Activated CD8-positive, alpha-beta T cell treated with anti-CD3 and anti-CD28 coated beads for 36 hours (primary cell): ENCODE measurements at regions not wholly inside any gene's neighbourhood (a gene's known extent, or its start where the extent isn't known, plus 50 kb on each side); places are given as distances from the start of the nearest gene placed in this dataset.

Experiments
- ATAC-seq: fragments of 200-7000 bp; cut with Tn5 transposase; one replicate; pipeline ENCODE4 v1.10.0; 2021; ENCODE audit warnings: mild to moderate bottlenecking, moderate library complexity
- CTCF ChIA-PET: fragments of 350-600 bp; sonication (Branson Sonifier 250); formaldehyde crosslinking; loops from one replicate; lab custom pipeline; 2021; ENCODE audit warnings: antibody characterized with exemption; lab: Charles Lee
- POLR2A ChIA-PET: fragments of 350-600 bp; sonication (Branson Sonifier 250); formaldehyde crosslinking; loops from one replicate; lab custom pipeline; 2021; ENCODE audit warnings: antibody characterized with exemption; lab: Charles Lee
- DNase-seq: peaks from one replicate; pipeline ENCODE4 v3.0.0-alpha.2; 2020
- H3K27ac Mint-ChIP-seq: one replicate; pipeline ENCODE4 v1.8.0; 2021; ENCODE audit warnings: mild to moderate bottlenecking, mixed read lengths
- H3K27me3 Mint-ChIP-seq: one replicate; pipeline ENCODE4 v1.8.0; 2021; ENCODE audit warnings: mixed read lengths
- H3K36me3 Mint-ChIP-seq: one replicate; pipeline ENCODE4 v1.8.0; 2021; ENCODE audit warnings: low read depth, mixed read lengths
- H3K4me1 Mint-ChIP-seq: one replicate; pipeline ENCODE4 v1.8.0; 2021; ENCODE audit warnings: low read depth, mixed read lengths
- H3K4me3 Mint-ChIP-seq: one replicate; pipeline ENCODE4 v1.8.0; 2021; ENCODE audit warnings: mild to moderate bottlenecking, moderate library complexity, mixed read lengths
- H3K9me3 Mint-ChIP-seq: one replicate; pipeline ENCODE4 v1.8.0; 2021; ENCODE audit warnings: mixed read lengths
- CTCF ChIP-seq: fragments of 200-600 bp; IDR thresholded peaks from one replicate; pipeline ENCODE4 v1.8.0; 2022; ENCODE audit warnings: antibody characterized with exemption, mild to moderate bottlenecking
- intact Hi-C: fragments of 100-400 bp; cut with micrococcal nuclease; formaldehyde crosslinking; loops from one replicate; pipeline ENCODE4 v1.10.0; 2022

DNA sequence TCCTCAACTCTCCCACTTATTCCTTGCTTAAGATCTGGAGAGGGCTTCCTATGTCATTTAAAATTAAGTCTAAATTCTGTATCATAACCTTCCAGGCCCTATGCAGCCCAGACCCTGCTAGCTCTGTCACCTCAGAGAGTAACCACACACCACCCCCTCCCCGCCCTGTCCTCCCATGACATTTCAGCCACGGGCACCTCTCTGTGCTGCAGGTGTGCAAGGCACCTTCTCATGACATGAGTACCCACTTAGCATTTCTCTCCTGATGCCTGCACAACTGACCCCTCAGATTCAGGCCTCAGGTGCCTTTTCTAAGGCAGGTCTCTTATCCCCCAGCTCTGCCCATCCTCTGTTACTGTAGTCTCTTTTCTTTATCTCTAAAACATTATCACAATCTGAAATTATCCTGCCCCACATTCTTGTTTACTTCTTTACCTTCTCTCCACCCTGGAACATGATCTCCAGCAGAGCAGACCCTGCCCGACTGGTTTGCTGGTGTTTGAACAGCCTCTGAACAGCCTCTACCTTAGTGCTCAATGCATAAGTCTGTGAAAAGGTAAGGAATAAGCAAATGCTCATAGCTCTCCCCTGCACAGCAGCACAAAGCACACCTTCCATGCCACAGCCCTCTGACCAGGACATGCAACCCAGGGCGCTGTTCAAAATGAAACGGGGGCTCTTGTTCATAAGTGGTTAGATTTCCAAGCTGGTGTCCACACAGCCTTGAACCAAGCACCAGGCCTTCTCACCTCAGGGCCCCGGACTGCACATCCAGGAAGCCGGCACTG lies 196.1 kb upstream of the B3GAT1 start:
- DNase-seq (no peak), ATAC-seq (no peak)
- ChIA-PET POLR2A (no interaction called here), CTCF (no interaction called here)
- Mint-ChIP-seq H3K27me3 (peaks cover 14% of the 10 kb centered on the region), H3K36me3 (no peaks in the 10 kb centered on the region), H3K9me3 (peaks cover 3% of the 10 kb centered on the region), H3K4me3 (no peak overlapping the region), H3K27ac (no peak overlapping the region), H3K4me1 (no peaks in the 10 kb centered on the region)
- intact Hi-C loops: no loop called here
- TF ChIP-seq CTCF: no peak

DNA sequence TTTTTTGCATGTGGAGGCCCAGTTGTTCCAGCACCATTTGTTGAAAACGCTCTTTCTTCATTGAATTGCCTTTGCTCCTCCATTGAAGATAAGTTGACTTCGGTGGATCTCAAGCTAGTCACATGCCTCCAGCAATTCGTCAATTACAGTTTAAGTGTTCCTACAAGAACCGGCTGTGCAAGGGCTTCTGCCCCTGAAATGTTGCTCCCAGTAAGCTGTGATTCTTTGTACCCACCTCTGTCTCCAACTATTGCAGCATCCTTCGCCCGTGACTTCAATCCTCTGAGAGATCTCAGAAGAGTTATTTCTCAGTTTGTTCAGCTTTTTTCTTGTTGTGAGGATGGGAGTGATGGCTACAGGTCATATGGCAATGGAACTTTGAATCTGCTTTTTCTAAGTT lies 194.2 kb upstream of the B3GAT1 start:
- Mint-ChIP-seq H3K4me3 (no peak overlapping the region), H3K27me3 (peaks cover 23% of the 10 kb centered on the region), H3K4me1 (no peaks in the 10 kb centered on the region), H3K36me3 (no peaks in the 10 kb centered on the region), H3K27ac (no peak overlapping the region), H3K9me3 (peaks cover 3% of the 10 kb centered on the region)
- intact Hi-C loops: no loop called here
- ChIA-PET POLR2A (no interaction called here), CTCF (no interaction called here)
- TF ChIP-seq CTCF: no peak
- no peak for ATAC-seq
- no peak for DNase-seq

DNA sequence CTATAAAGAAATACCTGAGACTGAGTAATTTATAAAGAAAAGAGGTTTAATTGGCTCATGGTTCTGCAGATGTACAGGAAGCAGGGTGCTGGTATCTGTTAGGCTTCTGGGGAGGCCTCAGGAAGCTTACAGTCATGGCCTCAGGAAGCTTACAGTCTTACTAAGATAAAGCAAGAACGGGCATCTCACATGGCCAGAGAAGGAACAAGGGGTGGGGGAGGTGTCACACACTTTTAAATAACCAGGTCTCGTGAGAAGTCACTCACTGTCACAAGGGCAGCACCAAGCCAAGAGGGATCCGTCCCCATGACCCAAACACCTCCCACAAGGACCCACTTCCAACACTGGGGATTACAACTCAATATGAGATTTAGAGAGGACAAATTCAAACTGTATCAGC lies 192.8 kb upstream of the B3GAT1 start:
- DNase-seq (no peak), ATAC-seq (no peak)
- no peaks in the 10 kb centered on the region for H3K4me1 Mint-ChIP-seq
- H3K9me3 Mint-ChIP-seq: peaks cover 3% of the 10 kb centered on the region
- no peak overlapping the region for H3K4me3 Mint-ChIP-seq
- ChIA-PET POLR2A (no interaction called here), CTCF (no interaction called here)
- no peak overlapping the region for H3K27ac Mint-ChIP-seq
- no peaks in the 10 kb centered on the region for H3K36me3 Mint-ChIP-seq
- intact Hi-C loops: no loop called here
- TF ChIP-seq CTCF: no peak
- peaks cover 24% of the 10 kb centered on the region for H3K27me3 Mint-ChIP-seq

GRCh38 chr11:134599299-134599771 lies 187.3 kb upstream of the B3GAT1 start:
- no peaks in the 10 kb centered on the region for H3K4me1 Mint-ChIP-seq
- H3K27me3 Mint-ChIP-seq: peaks cover 14% of the 10 kb centered on the region
- TF ChIP-seq CTCF: no peak
- no peak for DNase-seq
- no peak overlapping the region for H3K27ac Mint-ChIP-seq
- ATAC-seq: no peak
- no peak overlapping the region for H3K4me3 Mint-ChIP-seq
- H3K9me3 Mint-ChIP-seq: no peaks in the 10 kb centered on the region
- intact Hi-C loops: no loop called here
- ChIA-PET CTCF (no interaction called here), POLR2A (no interaction called here)
- no peaks in the 10 kb centered on the region for H3K36me3 Mint-ChIP-seq

DNA sequence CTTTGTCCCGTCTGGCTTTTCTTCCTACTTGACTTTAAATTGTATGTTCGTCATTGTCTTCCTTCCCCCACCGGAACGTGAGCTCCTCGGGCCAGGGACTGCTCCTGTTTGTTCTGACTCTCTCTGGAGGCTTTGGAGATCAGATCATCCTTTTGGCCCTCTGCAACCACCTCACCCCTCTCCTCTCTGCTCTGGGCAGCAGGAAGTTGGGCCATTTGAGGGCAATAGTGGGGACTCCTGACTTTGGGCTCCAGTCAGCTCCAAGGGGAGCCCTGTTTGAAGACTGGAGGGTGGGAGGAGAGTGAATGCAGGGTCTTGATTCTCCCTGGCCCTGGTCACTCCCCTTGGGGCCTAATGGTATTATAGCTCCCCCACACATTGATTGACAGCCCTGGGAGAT lies 186.3 kb upstream of the B3GAT1 start:
- peaks cover 15% of the 10 kb centered on the region for H3K27me3 Mint-ChIP-seq
- TF ChIP-seq CTCF: no peak
- ChIA-PET POLR2A (no interaction called here), CTCF (no interaction called here)
- no peaks in the 10 kb centered on the region for H3K9me3 Mint-ChIP-seq
- DNase-seq (no peak), ATAC-seq (no peak)
- no peak overlapping the region for H3K4me3 Mint-ChIP-seq
- H3K36me3 Mint-ChIP-seq: no peaks in the 10 kb centered on the region
- no peaks in the 10 kb centered on the region for H3K4me1 Mint-ChIP-seq
- intact Hi-C loops: no loop called here
- H3K27ac Mint-ChIP-seq: no peak overlapping the region
